Ovary (tissue), 3 donors: ENCODE measurements at regions not wholly inside any gene's neighbourhood (a gene's known extent, or its start where the extent isn't known, plus 50 kb on each side); places are given as distances from the start of the nearest gene placed in this dataset.

ENCODE experiments used
- CTCF ChIP-seq, 3 donors: fragments of 450-650 bp in 2 of 3; fragments of 200-600 bp in 1 of 3; IDR thresholded peaks; one replicate each; pipeline versions ENCODE4 v1.5.1 to v1.8.0; 2016 to 2022; ENCODE audit warnings: antibody characterized with exemption in 3 of 3, mild to moderate bottlenecking in 1 of 3
- EP300 ChIP-seq: sonication (generic); formaldehyde crosslinking; IDR thresholded peaks from one replicate; pipeline ENCODE4 v1.6.1; 2017; ENCODE audit warnings: antibody characterized with exemption
- donor health status: DM: no; HTN: no; CAD: no.

DNA sequence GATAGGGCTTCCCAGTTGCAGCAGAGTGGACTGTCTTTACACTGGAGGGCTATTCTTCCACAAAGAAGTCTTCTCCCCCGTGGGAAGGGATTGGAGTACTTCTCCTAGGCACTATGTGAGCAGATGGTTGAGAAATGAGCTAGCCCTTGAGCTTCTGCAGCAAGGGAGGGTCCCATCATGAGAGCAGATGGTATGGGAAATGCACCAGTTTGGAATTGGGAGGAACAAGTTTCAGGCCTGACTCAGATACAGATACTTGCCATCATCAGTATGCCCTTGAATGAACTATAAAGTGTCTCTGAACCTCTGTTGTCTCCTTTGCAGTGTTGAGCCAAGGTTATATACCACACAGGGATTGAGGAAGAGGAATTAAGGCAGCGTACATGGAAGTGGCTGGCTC, 757.4 kb downstream of the RNF144A start:
- TF ChIP-seq CTCF (IDR thresholded peaks at IDR 0.05) (no peak), EP300 (no peak)
